GM19452 (cell line): ENCODE measurements at regions not wholly inside any gene's neighbourhood (a gene's known extent, or its start where the extent isn't known, plus 50 kb on each side); places are given as distances from the start of the nearest gene placed in this dataset.
"Not testable (repeated sequence)": the region's sequence is repeated elsewhere in the genome, so short reads cannot be mapped to it uniquely, and the experiment has no call there.

ENCODE experiments used
- ATAC-seq: cut with Tn5 transposase; IDR thresholded peaks from one replicate; pipeline ENCODE4 v1.9.1; 2021; ENCODE audit not compliant: unreplicated experiment

- not testable (repeated sequence) for ATAC-seq
These were observed 80.6 kb upstream of the RUBCNL start for GRCh38 chr13:46467694-46468093.

GRCh38 chr13:46466074-46466473 is 79.0 kb upstream of the RUBCNL start:
- ATAC-seq, result not testable (repeated sequence)

- ATAC-seq, result no peak
These were observed 76.7 kb upstream of the RUBCNL start for GRCh38 chr13:46463719-46464118.

- not testable (repeated sequence) for ATAC-seq
These were observed 73.2 kb upstream of the RUBCNL start for GRCh38 chr13:46460223-46460622.

- not testable (repeated sequence) for ATAC-seq
These were observed 70.2 kb upstream of the RUBCNL start for GRCh38 chr13:46457255-46457654.

GRCh38 chr13:46455924-46456323 is 68.9 kb upstream of the RUBCNL start:
- peak; percentile 61 for ATAC-seq

- ATAC-seq, result not testable (repeated sequence)
These were observed 64.1 kb upstream of the RUBCNL start for GRCh38 chr13:46451145-46451544.

GRCh38 chr13:46449949-46450348 is 62.9 kb upstream of the RUBCNL start:
- ATAC-seq, result not testable (repeated sequence)

- not testable (repeated sequence) for ATAC-seq
These were observed 61.1 kb upstream of the RUBCNL start for GRCh38 chr13:46448148-46448547.

GRCh38 chr13:46437808-46438404 is 50.9 kb upstream of the RUBCNL start:
- ATAC-seq, result not testable (repeated sequence)
